ENCODE measurements at regions not wholly inside any gene's neighbourhood (a gene's known extent, or its start where the extent isn't known, plus 50 kb on each side); places are given as distances from the start of the nearest gene placed in this dataset.
"Not testable (repeated sequence)": the region's sequence is repeated elsewhere in the genome, so short reads cannot be mapped to it uniquely, and the experiment has no call there.

DNA sequence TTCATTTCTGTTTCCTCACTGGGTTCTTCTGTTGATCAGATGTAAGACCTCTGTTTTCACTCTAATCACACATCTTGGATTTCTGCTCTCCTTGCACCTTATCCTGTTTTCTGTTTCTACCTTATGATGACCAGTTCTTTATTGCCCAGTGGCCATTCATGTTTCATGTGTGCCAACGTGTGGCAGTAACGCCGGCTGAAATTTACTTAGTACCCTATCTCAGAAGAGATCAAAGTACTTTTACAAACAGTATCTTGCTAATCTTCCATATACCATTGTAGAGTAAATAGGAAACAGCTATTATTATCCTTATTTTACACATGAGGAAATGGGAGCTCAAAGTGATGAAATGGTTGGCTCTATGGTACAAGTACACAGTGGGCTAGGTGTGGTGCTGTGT, 74.0 kb downstream of the GATA3 start:
- DNase-seq: no peak

GRCh38 chr10:8129438-8129837, 75.0 kb downstream of the GATA3 start:
- no peak for DNase-seq

DNA sequence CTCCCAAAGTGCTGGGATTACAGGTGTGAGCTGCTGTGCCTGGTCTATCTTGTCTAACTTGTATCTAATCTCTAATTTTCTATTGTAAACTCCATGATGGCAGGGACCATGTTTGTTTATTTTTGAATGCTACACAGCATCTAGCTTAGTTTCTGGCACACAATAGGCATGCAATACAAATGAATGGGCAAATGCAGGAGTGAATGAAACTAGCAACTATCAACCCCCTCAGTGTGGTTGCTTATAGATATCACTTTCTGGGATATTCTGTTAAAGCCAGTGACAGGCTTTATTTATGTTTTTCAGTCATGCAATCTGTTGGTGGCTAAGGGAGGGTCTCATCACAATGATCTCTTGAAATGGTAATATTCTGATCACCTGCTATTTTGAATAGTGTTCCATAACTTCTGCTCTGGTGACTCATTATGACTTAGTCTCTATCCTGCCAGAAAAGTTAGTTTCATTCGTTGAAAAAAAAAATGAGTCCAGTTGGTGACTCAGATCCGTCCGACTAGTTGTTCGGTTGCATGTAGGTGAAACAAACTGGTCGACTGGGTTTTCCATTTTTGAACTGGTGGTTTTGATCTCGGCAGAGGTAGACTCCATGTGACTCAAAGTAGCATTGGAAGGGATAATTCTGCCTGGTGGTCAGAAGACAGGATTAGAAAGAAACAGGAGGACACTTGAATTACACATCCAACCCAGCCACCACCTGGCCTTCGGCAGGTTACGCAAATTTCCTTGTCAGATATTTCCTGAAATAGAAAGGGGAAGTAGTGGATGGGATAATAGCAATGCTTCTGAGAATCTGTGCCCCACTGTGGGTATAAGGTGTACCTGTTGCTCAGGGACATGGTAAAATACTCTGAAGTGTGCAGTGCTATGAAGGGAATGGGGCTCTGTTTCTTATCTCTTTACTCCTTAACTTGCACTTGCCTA, 76.8 kb downstream of the GATA3 start:
- no peak for DNase-seq

- no peak for DNase-seq
These were observed 78.7 kb downstream of the GATA3 start for GRCh38 chr10:8133146-8133545.

DNA sequence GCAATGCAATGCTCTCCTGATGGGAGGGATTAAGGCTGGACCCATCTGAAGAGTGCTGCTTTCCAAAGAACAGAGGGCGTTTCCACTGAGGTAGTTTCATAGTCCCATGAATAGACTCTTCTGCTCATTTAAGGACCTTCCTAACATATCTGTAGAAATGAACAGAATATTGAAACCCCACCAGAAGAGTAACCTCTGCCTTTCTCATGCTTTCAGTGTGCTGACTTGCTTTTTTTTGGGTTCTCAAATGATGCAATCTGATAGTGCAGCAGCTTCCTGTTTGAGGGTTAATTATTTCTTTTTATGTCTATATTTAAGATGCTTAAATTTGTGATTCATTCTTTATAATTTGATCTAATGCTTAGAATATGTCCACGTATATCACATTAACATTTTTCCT, 82.2 kb downstream of the GATA3 start:
- DNase-seq: no peak

- DNase-seq: no peak
These were observed 82.8 kb downstream of the GATA3 start for GRCh38 chr10:8137272-8137681.

DNA sequence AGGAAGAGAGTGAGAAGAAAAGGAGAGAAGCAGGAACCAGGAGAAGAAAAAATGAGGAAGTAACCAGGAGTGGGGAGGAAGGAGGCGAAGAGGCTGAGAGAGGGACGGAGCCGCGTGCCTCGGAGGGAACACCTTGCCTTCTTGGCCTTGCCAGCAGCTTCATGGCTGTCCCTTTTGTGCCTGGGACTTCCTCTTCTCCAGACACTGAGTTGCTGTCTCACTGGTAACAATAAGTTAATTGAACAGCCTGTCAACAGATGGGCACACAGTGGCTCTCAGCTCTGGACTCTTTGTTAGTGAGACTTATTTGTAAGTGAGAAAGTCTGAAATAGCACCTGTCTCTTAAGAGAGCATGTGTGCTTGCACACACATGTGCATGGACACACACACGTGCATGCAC, 83.2 kb downstream of the GATA3 start:
- no peak for DNase-seq

DNA sequence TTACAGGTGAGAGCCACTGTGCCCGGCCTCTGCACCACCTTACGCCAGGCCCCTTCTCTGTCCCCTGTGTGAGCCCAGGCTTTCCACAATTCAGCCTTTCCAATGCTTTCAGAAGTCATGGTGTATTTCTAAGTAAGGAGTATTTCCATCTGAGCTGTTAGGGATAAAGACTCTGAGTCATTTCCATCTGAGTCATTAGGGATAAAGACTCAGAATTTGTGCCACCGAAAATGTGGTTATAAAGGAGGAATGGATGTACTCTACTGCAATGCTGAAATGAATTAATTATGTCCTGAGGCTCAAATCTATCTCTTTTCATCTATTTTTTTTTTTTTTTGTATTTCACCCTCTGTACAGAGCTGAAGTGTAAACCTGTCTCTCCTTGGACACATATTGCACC, 84.0 kb downstream of the GATA3 start:
- DNase-seq: no peak

DNA sequence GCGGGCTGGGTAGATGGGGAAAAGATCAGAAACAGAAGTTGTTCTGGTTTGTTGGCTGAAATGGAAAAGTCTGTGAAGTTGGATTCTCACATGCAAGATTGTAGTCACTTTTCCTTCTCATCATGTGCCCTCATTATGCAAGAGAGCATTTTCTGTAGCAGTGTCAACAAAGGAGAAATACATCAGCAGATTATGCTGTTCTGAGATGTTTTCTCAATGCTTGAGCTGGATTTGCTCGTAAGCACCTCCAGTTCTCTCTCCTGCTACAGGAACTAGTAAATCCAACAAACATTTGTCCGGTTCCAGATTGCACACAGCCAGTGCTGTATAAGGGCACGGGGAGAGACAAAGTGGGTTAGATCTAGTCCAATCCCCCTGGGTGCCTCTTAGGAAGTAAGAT, 90.0 kb downstream of the GATA3 start:
- no peak for DNase-seq

- no peak for DNase-seq
These were observed 92.2 kb downstream of the GATA3 start for GRCh38 chr10:8146650-8147049.

GRCh38 chr10:8149991-8150390, 95.5 kb downstream of the GATA3 start:
- DNase-seq: no peak

GRCh38 chr10:8150401-8150905, 96.0 kb downstream of the GATA3 start:
- DNase-seq: no peak

- DNase-seq: no peak
These were observed 96.6 kb downstream of the GATA3 start for GRCh38 chr10:8151086-8151485.

DNA sequence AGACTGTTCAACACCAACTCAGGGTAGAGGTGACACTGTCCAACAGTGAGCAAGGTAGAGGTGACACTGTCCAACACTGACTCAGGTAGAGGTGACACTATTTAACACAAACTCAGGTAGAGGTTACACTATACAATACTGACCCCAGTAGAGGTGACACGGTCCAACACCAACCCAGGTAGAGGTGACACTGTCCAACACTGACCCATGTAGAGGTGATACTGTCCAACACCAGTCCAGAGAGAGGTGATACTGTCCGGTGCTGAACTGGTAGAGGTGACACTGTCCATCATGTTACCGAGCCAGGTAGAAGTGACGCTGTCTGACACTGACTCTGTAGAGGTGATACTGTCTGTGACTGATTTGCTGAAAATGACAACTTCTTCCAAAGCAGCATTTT, 102.4 kb downstream of the GATA3 start:
- no peak for DNase-seq

- no peak for DNase-seq
These were observed 103.9 kb downstream of the GATA3 start for GRCh38 chr10:8158193-8159071.

DNA sequence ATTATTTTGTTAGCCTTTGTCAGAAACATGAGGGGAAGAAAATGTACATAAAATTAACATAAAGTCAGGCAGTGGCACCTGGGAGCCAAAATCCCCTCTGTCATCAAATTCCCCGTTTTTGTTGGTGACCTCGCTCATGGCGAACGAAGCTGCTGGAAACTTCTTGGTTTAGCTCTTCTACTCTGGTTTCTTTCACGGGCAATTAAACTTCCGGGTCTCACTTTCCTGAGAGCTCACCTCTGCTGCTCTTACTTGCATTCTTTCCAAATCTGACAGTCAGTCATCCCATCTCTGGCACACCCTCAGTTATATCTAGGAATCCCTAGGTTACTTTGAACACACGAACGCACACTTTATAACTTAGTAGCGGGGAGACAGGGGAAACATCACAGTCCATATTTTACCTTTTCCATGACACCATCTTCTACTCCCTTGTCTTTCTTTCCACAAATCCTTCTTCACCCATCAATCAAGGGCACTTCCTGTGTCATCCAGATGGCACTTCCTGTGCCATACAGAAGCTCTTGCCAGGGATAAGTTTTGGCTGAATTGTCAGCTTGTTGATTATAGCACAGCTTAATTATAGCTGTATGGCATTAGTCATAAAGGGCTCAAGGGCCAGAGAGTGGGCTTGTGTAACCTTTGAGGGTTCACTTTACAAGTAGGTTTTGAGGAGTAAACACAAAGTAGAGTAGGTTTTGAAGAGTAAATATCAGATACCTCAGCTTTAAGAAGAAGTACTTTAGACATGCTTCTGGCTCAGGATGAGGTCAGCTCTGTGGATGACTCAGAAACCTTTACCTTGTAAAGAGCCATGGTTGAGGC, 105.1 kb downstream of the GATA3 start:
- DNase-seq: no peak

DNA sequence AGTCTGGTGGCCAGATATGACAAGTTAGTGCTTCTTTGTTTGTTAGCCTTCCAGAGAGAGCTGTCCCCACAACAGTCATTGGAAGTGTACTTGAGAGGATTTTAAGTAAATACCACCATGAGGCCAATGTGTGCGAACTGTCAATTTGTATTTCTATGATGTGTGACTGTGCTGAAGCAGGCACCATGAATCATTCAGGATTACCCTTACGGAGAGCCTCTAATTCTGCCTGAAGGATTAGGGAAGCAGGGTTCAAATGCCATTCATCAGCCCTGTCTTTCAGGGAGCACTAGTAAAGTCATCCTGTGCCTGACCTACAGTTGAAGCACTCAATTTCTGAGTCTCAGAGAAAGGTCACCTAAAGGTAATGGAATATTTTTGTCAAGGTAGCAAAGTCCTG, 109.3 kb downstream of the GATA3 start:
- DNase-seq: no peak

- DNase-seq: not testable (repeated sequence)
These were observed 110.2 kb downstream of the GATA3 start for GRCh38 chr10:8164640-8165039.

GRCh38 chr10:8168836-8169235, 114.3 kb downstream of the GATA3 start:
- no peak for DNase-seq

- DNase-seq: no peak
These were observed 116.5 kb downstream of the GATA3 start for GRCh38 chr10:8171008-8171407.

GRCh38 chr10:8172604-8173003, 118.1 kb downstream of the GATA3 start:
- DNase-seq: no peak

DNA sequence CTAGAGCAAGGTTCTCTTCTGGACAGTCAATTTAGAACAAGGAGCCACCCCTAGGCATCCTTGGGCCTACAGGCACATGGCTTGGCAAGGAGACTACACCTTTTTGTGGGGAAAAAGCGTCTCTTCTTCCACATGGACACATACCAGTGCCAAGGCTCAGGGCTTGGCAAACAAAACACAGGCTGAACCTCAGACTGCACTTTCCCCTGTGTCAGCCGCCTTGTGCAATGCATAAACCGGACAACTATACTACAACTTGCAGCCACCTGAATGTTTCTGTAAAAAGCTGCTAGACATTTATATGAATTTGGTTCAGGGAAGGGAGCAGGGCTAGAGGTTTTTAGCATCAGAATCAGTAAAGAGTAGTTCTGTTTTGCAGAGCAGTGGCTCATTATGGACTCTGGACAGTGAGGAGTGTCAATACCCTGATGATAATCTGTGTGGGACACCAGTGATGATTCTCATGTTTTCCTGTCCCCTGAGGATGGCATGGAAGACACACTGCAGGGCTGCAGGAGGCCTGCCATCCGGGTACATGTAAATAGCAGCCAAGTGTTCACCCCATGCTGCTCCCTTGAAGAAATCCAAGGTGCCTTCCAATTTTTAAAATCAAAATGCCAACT, 118.9 kb downstream of the GATA3 start:
- no peak for DNase-seq
